ENCODE measurements at regions not wholly inside any gene's neighbourhood (a gene's known extent, or its start where the extent isn't known, plus 50 kb on each side); places are given as distances from the start of the nearest gene placed in this dataset.

GRCh38 chr4:38503689-38504395 lies 160.2 kb upstream of the KLF3 start (continued):
- TF ChIP-seq, protein P1, sequence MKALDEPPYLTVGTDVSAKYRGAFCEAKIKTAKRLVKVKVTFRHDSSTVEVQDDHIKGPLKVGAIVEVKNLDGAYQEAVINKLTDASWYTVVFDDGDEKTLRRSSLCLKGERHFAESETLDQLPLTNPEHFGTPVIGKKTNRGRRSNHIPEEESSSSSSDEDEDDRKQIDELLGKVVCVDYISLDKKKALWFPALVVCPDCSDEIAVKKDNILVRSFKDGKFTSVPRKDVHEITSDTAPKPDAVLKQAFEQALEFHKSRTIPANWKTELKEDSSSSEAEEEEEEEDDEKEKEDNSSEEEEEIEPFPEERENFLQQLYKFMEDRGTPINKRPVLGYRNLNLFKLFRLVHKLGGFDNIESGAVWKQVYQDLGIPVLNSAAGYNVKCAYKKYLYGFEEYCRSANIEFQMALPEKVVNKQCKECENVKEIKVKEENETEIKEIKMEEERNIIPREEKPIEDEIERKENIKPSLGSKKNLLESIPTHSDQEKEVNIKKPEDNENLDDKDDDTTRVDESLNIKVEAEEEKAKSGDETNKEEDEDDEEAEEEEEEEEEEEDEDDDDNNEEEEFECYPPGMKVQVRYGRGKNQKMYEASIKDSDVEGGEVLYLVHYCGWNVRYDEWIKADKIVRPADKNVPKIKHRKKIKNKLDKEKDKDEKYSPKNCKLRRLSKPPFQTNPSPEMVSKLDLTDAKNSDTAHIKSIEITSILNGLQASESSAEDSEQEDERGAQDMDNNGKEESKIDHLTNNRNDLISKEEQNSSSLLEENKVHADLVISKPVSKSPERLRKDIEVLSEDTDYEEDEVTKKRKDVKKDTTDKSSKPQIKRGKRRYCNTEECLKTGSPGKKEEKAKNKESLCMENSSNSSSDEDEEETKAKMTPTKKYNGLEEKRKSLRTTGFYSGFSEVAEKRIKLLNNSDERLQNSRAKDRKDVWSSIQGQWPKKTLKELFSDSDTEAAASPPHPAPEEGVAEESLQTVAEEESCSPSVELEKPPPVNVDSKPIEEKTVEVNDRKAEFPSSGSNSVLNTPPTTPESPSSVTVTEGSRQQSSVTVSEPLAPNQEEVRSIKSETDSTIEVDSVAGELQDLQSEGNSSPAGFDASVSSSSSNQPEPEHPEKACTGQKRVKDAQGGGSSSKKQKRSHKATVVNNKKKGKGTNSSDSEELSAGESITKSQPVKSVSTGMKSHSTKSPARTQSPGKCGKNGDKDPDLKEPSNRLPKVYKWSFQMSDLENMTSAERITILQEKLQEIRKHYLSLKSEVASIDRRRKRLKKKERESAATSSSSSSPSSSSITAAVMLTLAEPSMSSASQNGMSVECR (CRISPR knock-in tag; IDR thresholded peaks at IDR 0.05; ENCODE audit: borderline replicate concordance): no peak
- no peak for TF ChIP-seq MYBL2 (CRISPR knock-in tag; IDR thresholded peaks at IDR 0.05)
- TF ChIP-seq ZBTB21 (CRISPR knock-in tag; IDR thresholded peaks at IDR 0.05; ENCODE audit: borderline replicate concordance): no peak
- TF ChIP-seq, protein P2, sequence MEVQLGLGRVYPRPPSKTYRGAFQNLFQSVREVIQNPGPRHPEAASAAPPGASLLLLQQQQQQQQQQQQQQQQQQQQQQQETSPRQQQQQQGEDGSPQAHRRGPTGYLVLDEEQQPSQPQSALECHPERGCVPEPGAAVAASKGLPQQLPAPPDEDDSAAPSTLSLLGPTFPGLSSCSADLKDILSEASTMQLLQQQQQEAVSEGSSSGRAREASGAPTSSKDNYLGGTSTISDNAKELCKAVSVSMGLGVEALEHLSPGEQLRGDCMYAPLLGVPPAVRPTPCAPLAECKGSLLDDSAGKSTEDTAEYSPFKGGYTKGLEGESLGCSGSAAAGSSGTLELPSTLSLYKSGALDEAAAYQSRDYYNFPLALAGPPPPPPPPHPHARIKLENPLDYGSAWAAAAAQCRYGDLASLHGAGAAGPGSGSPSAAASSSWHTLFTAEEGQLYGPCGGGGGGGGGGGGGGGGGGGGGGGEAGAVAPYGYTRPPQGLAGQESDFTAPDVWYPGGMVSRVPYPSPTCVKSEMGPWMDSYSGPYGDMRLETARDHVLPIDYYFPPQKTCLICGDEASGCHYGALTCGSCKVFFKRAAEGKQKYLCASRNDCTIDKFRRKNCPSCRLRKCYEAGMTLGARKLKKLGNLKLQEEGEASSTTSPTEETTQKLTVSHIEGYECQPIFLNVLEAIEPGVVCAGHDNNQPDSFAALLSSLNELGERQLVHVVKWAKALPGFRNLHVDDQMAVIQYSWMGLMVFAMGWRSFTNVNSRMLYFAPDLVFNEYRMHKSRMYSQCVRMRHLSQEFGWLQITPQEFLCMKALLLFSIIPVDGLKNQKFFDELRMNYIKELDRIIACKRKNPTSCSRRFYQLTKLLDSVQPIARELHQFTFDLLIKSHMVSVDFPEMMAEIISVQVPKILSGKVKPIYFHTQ (CRISPR knock-in tag; IDR thresholded peaks at IDR 0.05): no peak
- TF ChIP-seq SMAD3 (CRISPR knock-in tag; IDR thresholded peaks at IDR 0.05; ENCODE audit: borderline replicate concordance): no peak
- no peak for TF ChIP-seq NFE2L1 (CRISPR knock-in tag; IDR thresholded peaks at IDR 0.05)
- TF ChIP-seq NR2C2 (CRISPR knock-in tag; IDR thresholded peaks at IDR 0.05): no peak
- no peak for TF ChIP-seq E2F4 (CRISPR knock-in tag; IDR thresholded peaks at IDR 0.05; ENCODE audit: borderline replicate concordance, low read depth)
- TF ChIP-seq, protein P3, sequence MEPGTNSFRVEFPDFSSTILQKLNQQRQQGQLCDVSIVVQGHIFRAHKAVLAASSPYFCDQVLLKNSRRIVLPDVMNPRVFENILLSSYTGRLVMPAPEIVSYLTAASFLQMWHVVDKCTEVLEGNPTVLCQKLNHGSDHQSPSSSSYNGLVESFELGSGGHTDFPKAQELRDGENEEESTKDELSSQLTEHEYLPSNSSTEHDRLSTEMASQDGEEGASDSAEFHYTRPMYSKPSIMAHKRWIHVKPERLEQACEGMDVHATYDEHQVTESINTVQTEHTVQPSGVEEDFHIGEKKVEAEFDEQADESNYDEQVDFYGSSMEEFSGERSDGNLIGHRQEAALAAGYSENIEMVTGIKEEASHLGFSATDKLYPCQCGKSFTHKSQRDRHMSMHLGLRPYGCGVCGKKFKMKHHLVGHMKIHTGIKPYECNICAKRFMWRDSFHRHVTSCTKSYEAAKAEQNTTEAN (CRISPR knock-in tag; IDR thresholded peaks at IDR 0.05): no peak
- TF ChIP-seq TEAD1 (CRISPR knock-in tag; IDR thresholded peaks at IDR 0.05): no peak
- TF ChIP-seq, protein P4, sequence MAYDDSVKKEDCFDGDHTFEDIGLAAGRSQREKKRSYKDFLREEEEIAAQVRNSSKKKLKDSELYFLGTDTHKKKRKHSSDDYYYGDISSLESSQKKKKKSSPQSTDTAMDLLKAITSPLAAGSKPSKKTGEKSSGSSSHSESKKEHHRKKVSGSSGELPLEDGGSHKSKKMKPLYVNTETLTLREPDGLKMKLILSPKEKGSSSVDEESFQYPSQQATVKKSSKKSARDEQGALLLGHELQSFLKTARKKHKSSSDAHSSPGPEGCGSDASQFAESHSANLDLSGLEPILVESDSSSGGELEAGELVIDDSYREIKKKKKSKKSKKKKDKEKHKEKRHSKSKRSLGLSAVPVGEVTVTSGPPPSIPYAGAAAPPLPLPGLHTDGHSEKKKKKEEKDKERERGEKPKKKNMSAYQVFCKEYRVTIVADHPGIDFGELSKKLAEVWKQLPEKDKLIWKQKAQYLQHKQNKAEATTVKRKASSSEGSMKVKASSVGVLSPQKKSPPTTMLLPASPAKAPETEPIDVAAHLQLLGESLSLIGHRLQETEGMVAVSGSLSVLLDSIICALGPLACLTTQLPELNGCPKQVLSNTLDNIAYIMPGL (CRISPR knock-in tag; IDR thresholded peaks at IDR 0.05): no peak

DNA sequence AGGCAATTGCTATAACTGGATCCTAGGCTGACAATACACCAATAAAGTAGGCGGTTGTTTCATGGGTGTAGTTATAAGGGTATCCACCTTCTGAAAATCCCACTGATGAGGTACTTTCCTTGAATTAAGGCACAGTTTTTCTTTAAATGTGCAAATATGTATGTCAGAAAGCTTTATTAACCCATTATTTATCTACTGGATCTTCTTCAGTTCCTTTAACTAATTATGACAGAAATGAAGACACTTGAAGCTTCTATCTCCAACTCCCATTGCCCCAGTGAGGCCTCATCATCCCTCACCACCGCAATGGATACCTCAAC lies 159.6 kb upstream of the KLF3 start:
- POLR2A ChIA-PET: no interaction called here
- Mint-ChIP-seq H3K9me3 (peaks cover 3% of the 10 kb centered on the region), H3K4me3 (no peak overlapping the region), H3K27ac (no peak overlapping the region), H3K4me1 (no peaks in the 10 kb centered on the region), H3K36me3 (no peaks in the 10 kb centered on the region), H3K27me3 (ENCODE audit: low read depth) (no peaks in the 10 kb centered on the region; the same call in 1 of the 2 replicates)
- no peak for TF ChIP-seq CBFB (CRISPR knock-in tag; IDR thresholded peaks at IDR 0.05; ENCODE audit: low read depth)
- no peak for TF ChIP-seq ZMAT4 (CRISPR knock-in tag; IDR thresholded peaks at IDR 0.05)
- DNase-seq (ENCODE audit: low spot score): no peak
- no peak for ATAC-seq
- CTCF ChIA-PET: no interaction called here
